HCT116 (cell line): ENCODE measurements at regions not wholly inside any gene's neighbourhood (a gene's known extent, or its start where the extent isn't known, plus 50 kb on each side); places are given as distances from the start of the nearest gene placed in this dataset.

ENCODE experiments used
- ATAC-seq: fragments of 200-7000 bp; cut with Tn5 transposase; 2 replicates; pipeline ENCODE4 v1.9.1; 2020; ENCODE audit warnings: mild to moderate bottlenecking, moderate library complexity
- BruUV-seq: library from RNA; stranded (reverse); fragments of 400-500 nt; replicated peaks from 2 replicates; lab custom pipeline; 2021; lab: Mats Ljungman, UMichigan
- CTCF ChIA-PET: fragments of 300-600 bp; sonication (Branson Sonifier 250); formaldehyde crosslinking; loops from one replicate; lab custom pipeline; 2021; ENCODE audit warnings: antibody characterized with exemption; lab: Charles Lee
- POLR2A ChIA-PET: fragments of 300-600, 350-600 bp; sonication (Branson Sonifier 250); formaldehyde crosslinking; loops from one replicate; lab custom pipeline; 2021; ENCODE audit warnings: antibody characterized with exemption; lab: Charles Lee
- RAD21 ChIA-PET, 2 experiments: fragments of 300-600 bp; sonication (Branson Sonifier 250); formaldehyde crosslinking; loops; one replicate each; lab custom pipeline; 2023; ENCODE audit warnings: low total read pairs in 2 of 2; ENCODE audit not compliant: uncharacterized antibody in 2 of 2, unreplicated experiment in 2 of 2, low non-redundant PET in 1 of 2; lab: Charles Lee
- DNase-seq: peaks from one replicate; pipeline ENCODE4 v3.0.0-alpha.2; 2010; ENCODE audit warnings: low read depth, low spot score
- H2AFZ ChIP-seq: fragments of 200-600 bp; shearing (Covaris generic), sonication (generic); 2 replicates; pipeline ENCODE4 v1.6.1; 2017; ENCODE audit warnings: low read depth, mixed run types, mixed read lengths, antibody characterized with exemption, low read length; ENCODE audit not compliant: poor library complexity, severe bottlenecking
- H3K27ac ChIP-seq: 2 replicates; pipeline ENCODE4 v1.5.1; 2012; ENCODE audit warnings: low read depth, low read length
- H3K27me3 ChIP-seq: fragments of 200-600 bp; sonication (generic); 2 replicates; pipeline ENCODE4 v1.6.1; 2016; ENCODE audit warnings: mixed run types, low read length, mixed read lengths; ENCODE audit not compliant: insufficient read depth
- H3K36me3 ChIP-seq, 2 experiments: fragments of 200-500 bp in 1 of 2; fragments of 200-600 bp in 1 of 2; sonication (Bioruptor generic) in 1 of 2; sonication (generic) in 1 of 2; 2 replicates each; pipeline versions ENCODE4 v1.5.1 to v1.6.1; 2014 to 2016; ENCODE audit warnings: low read length in 2 of 2, inconsistent platforms in 1 of 2, mixed read lengths in 1 of 2, mixed run types in 1 of 2; ENCODE audit not compliant: insufficient read depth in 2 of 2, control insufficient read depth in 1 of 2
- H3K4me1 ChIP-seq, 2 experiments: fragments of 200-600 bp in 1 of 2; sonication (generic) in 1 of 2; 2 replicates each; pipeline versions ENCODE4 v1.5.1 to v1.6.1; 2012 to 2017; ENCODE audit warnings: low read length in 2 of 2, inconsistent platforms in 1 of 2, mild to moderate bottlenecking in 1 of 2, mixed read lengths in 1 of 2, mixed run types in 1 of 2, moderate library complexity in 1 of 2; ENCODE audit not compliant: insufficient read depth in 2 of 2, control insufficient read depth in 1 of 2
- H3K4me2 ChIP-seq: fragments of 200-600 bp; sonication (generic); 2 replicates; pipeline ENCODE4 v1.6.1; 2017; ENCODE audit warnings: mixed run types, low read length, mixed read lengths
- H3K4me3 ChIP-seq, 2 experiments: fragments of 200-600 bp in 1 of 2; sonication (generic) in 1 of 2; replicated peaks in 1 of 2; 2 replicates each; pipeline ENCODE4 v1.5.1; 2011 to 2016; ENCODE audit warnings: low read length in 2 of 2, control low read depth in 1 of 2, low read depth in 1 of 2, mild to moderate bottlenecking in 1 of 2, mixed read lengths in 1 of 2, mixed run types in 1 of 2
- H3K79me2 ChIP-seq: fragments of 200-600 bp; sonication (generic); 2 replicates; pipeline ENCODE4 v1.6.1; 2017; ENCODE audit warnings: mild to moderate bottlenecking, mixed run types, low read length, moderate library complexity, mixed read lengths; ENCODE audit not compliant: insufficient read depth
- H3K9ac ChIP-seq: fragments of 200-600 bp; sonication (generic); 2 replicates; pipeline ENCODE4 v1.6.1; 2016; ENCODE audit warnings: low read length, mixed read lengths
- H3K9me2 ChIP-seq: fragments of 200-600 bp; sonication (generic), shearing (Covaris generic); 2 replicates; pipeline ENCODE4 v1.6.1; 2017; ENCODE audit warnings: mixed run types, mild to moderate bottlenecking, moderate library complexity; ENCODE audit not compliant: insufficient read depth
- H3K9me3 ChIP-seq, 2 experiments: fragments of 200-500 bp in 1 of 2; fragments of 200-600 bp in 1 of 2; sonication (Bioruptor generic) in 1 of 2; sonication (generic) in 1 of 2; 2 replicates each; pipeline ENCODE4 v1.6.1; 2014 to 2017; ENCODE audit warnings: low read length in 2 of 2, mixed read lengths in 2 of 2, inconsistent platforms in 1 of 2, low read depth in 1 of 2, mild to moderate bottlenecking in 1 of 2, mixed run types in 1 of 2, moderate library complexity in 1 of 2; ENCODE audit not compliant: control insufficient read depth in 1 of 2, insufficient read depth in 1 of 2
- H4K20me1 ChIP-seq: fragments of 200-600 bp; sonication (generic), shearing (Covaris generic); 2 replicates; pipeline ENCODE4 v1.6.1; 2017; ENCODE audit warnings: mixed run types, mild to moderate bottlenecking, moderate library complexity; ENCODE audit not compliant: insufficient read depth
- CEBPB ChIP-seq: IDR thresholded peaks from 2 replicates; pipeline ENCODE4 v1.6.1; 2012; ENCODE audit warnings: low read depth
- ELF1 ChIP-seq: IDR thresholded peaks from 2 replicates; pipeline ENCODE4 v1.6.1; 2012; ENCODE audit warnings: low read depth, borderline replicate concordance
- FOSL1 ChIP-seq: IDR thresholded peaks from 2 replicates; pipeline ENCODE4 v1.6.1; 2012; ENCODE audit warnings: low read depth
- JUND ChIP-seq: IDR thresholded peaks from 2 replicates; pipeline ENCODE4 v1.6.1; 2012
- POLR2A ChIP-seq: IDR thresholded peaks from 2 replicates; pipeline ENCODE4 v1.7.0; 2011; ENCODE audit warnings: borderline replicate concordance; ENCODE audit not compliant: insufficient read depth, insufficient read length; ENCODE audit errors: extremely low read depth
- RAD21 ChIP-seq: IDR thresholded peaks from 2 replicates; pipeline ENCODE4 v1.6.1; 2012; ENCODE audit warnings: low read depth, mild to moderate bottlenecking
- SIN3A ChIP-seq: IDR thresholded peaks from 2 replicates; pipeline ENCODE4 v1.6.1; 2012; ENCODE audit warnings: low read depth
- TCF7L2 ChIP-seq: IDR thresholded peaks from 2 replicates; pipeline ENCODE4 v1.7.0; 2011; ENCODE audit warnings: borderline replicate concordance, inconsistent platforms; ENCODE audit not compliant: insufficient read depth, insufficient read length; ENCODE audit errors: extremely low read depth
- YY1 ChIP-seq: IDR thresholded peaks from 2 replicates; pipeline ENCODE4 v1.6.1; 2011; ENCODE audit warnings: low read length, low read depth, moderate library complexity, mild to moderate bottlenecking; ENCODE audit not compliant: insufficient replicate concordance; ENCODE audit errors: extremely low read depth
- ZNF274 ChIP-seq: fragments of 200-500 bp; sonication (Bioruptor generic); IDR thresholded peaks from 2 replicates; pipeline ENCODE4 v1.6.1; 2014; ENCODE audit warnings: mild to moderate bottlenecking, low read depth, low read length, inconsistent platforms
- intact Hi-C: fragments of 100-400 bp; cut with micrococcal nuclease; formaldehyde crosslinking; loops from 2 replicates; pipeline ENCODE4 v1.10.0; 2022
- TF ChIP-seq, protein P1 (sequence below): IDR thresholded peaks from 2 replicates; pipeline ENCODE4 v1.6.1; 2012
- TF ChIP-seq, protein P2 (sequence below): IDR thresholded peaks from 2 replicates; pipeline ENCODE4 v1.6.1; 2012
- TF ChIP-seq, protein P3 (sequence below): IDR thresholded peaks from 2 replicates; pipeline ENCODE4 v1.6.1; 2011; ENCODE audit warnings: mild to moderate bottlenecking, low read length, moderate library complexity; ENCODE audit not compliant: insufficient replicate concordance; ENCODE audit errors: extremely low read depth
- TF ChIP-seq, protein P4 (sequence below), 3 experiments: fragments of 200-600 bp in 1 of 3; sonication (generic) in 1 of 3; IDR thresholded peaks in 2 of 3; conservative IDR thresholded peaks in 1 of 3; 2 replicates each; pipeline ENCODE4 v1.5.1; 2012 to 2017; ENCODE audit warnings: low read depth in 2 of 3, low read length in 2 of 3, antibody characterized with exemption in 1 of 3, borderline replicate concordance in 1 of 3, control low read depth in 1 of 3, mild to moderate bottlenecking in 1 of 3, mixed read lengths in 1 of 3, mixed run types in 1 of 3, moderate library complexity in 1 of 3; ENCODE audit not compliant: insufficient read depth in 1 of 3

DNA sequence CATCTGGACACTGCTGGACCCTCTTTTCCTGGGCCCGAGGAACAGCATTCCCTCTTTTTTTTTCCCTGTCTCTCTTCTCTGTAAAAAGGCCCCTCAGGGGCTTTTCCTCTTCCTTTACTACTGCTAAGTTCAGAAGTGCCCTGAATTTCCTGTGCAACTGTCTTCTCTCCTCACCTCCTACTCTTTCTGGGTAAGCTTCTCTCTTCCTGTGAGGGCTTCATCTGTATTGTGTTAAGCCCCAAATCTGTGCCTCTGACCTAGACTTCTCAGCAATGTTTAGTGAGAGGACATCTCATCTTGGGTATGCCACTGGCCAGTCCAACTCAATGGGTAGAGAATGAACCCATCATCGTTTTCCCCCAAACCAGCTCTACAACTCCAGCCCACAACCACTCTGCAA lies 174.2 kb downstream of the PTEN start:
- Histone ChIP-seq H3K9me2 (no peaks in the 10 kb centered on the region), H3K4me1 (no peaks in the 10 kb centered on the region), H4K20me1 (no peaks in the 10 kb centered on the region), H3K4me3 (no peak overlapping the region), H3K27me3 (no peaks in the 10 kb centered on the region), H3K9me3 (no peaks in the 10 kb centered on the region), H3K36me3 (no peaks in the 10 kb centered on the region), H3K27ac (no peak overlapping the region), H3K9ac (no peak overlapping the region), H3K79me2 (no peaks in the 10 kb centered on the region), H2AFZ (no peak overlapping the region), H3K4me2 (no peak overlapping the region)
- no peak for ATAC-seq
- POLR2A ChIA-PET: no interaction called here
- CTCF ChIA-PET: no interaction called here
- RAD21 ChIA-PET: no interaction called here
- DNase-seq: no peak
- TF ChIP-seq, protein P1, sequence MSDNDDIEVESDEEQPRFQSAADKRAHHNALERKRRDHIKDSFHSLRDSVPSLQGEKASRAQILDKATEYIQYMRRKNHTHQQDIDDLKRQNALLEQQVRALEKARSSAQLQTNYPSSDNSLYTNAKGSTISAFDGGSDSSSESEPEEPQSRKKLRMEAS: no peak
- no peak for TF ChIP-seq FOSL1
- TF ChIP-seq, protein P2, sequence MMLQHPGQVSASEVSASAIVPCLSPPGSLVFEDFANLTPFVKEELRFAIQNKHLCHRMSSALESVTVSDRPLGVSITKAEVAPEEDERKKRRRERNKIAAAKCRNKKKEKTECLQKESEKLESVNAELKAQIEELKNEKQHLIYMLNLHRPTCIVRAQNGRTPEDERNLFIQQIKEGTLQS: no peak
- TF ChIP-seq RAD21: no peak
- no peak for TF ChIP-seq SIN3A
- no peak for TF ChIP-seq YY1
- TF ChIP-seq ZNF274: no peak
- intact Hi-C loops: no loop called here
- BruUV-seq: no TSS peak

DNA sequence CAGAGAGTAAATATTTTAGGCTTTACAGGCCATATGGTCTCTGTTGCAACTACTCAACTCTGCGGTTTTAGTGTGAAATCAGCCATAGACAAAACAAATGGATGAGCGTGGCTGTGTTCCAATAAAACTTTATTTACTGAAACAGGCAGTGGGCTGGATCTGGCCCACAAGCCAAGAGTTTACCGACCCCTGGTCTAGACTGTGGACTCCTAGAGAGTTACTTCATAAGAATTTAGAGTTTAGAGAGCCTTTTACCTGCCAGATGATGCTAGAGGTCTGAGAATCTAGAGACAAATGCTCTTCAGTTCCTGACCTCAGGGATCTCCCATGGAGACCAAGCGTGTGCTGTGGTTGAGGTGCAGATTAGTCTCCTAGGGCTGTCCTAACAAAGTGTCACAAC lies 174.8 kb downstream of the PTEN start:
- no peaks in the 10 kb centered on the region for H4K20me1 ChIP-seq
- H3K9ac ChIP-seq: no peak overlapping the region
- BruUV-seq: no TSS peak
- RAD21 ChIA-PET: no interaction called here
- H3K4me2 ChIP-seq: no peak overlapping the region
- H3K9me2 ChIP-seq: no peaks in the 10 kb centered on the region
- no peaks in the 10 kb centered on the region for H3K79me2 ChIP-seq
- H3K9me3 ChIP-seq: no peaks in the 10 kb centered on the region
- no peak overlapping the region for H3K4me3 ChIP-seq
- no peak overlapping the region for H2AFZ ChIP-seq
- no peaks in the 10 kb centered on the region for H3K27me3 ChIP-seq
- H3K4me1 ChIP-seq: no peaks in the 10 kb centered on the region
- intact Hi-C loops: no loop called here
- CTCF ChIA-PET: no interaction called here
- ATAC-seq: no peak
- no peak for DNase-seq
- no peaks in the 10 kb centered on the region for H3K36me3 ChIP-seq
- no peak overlapping the region for H3K27ac ChIP-seq
- POLR2A ChIA-PET: no interaction called here
- TF ChIP-seq JUND (no peak), CEBPB (no peak), SIN3A (no peak), TCF7L2 (no peak), POLR2A (no peak), ELF1 (no peak), ZNF274 (no peak), YY1 (no peak)
- TF ChIP-seq, protein P3, sequence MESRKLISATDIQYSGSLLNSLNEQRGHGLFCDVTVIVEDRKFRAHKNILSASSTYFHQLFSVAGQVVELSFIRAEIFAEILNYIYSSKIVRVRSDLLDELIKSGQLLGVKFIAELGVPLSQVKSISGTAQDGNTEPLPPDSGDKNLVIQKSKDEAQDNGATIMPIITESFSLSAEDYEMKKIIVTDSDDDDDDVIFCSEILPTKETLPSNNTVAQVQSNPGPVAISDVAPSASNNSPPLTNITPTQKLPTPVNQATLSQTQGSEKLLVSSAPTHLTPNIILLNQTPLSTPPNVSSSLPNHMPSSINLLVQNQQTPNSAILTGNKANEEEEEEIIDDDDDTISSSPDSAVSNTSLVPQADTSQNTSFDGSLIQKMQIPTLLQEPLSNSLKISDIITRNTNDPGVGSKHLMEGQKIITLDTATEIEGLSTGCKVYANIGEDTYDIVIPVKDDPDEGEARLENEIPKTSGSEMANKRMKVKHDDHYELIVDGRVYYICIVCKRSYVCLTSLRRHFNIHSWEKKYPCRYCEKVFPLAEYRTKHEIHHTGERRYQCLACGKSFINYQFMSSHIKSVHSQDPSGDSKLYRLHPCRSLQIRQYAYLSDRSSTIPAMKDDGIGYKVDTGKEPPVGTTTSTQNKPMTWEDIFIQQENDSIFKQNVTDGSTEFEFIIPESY: no peak
- TF ChIP-seq, protein P4, sequence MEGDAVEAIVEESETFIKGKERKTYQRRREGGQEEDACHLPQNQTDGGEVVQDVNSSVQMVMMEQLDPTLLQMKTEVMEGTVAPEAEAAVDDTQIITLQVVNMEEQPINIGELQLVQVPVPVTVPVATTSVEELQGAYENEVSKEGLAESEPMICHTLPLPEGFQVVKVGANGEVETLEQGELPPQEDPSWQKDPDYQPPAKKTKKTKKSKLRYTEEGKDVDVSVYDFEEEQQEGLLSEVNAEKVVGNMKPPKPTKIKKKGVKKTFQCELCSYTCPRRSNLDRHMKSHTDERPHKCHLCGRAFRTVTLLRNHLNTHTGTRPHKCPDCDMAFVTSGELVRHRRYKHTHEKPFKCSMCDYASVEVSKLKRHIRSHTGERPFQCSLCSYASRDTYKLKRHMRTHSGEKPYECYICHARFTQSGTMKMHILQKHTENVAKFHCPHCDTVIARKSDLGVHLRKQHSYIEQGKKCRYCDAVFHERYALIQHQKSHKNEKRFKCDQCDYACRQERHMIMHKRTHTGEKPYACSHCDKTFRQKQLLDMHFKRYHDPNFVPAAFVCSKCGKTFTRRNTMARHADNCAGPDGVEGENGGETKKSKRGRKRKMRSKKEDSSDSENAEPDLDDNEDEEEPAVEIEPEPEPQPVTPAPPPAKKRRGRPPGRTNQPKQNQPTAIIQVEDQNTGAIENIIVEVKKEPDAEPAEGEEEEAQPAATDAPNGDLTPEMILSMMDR (IDR thresholded peaks at IDR 0.05 in 2 of 3, conservative IDR thresholded peaks at IDR 0.05 in 1 of 3; ENCODE audit: borderline replicate concordance in 1 of 3, insufficient read depth in 1 of 3, low read depth in 2 of 3, low read length in 2 of 3): no peak
- TF ChIP-seq, all 23 proteins: peak for 0
